Aorta (tissue), 5 donors: ENCODE measurements at regions not wholly inside any gene's neighbourhood (a gene's known extent, or its start where the extent isn't known, plus 50 kb on each side); places are given as distances from the start of the nearest gene placed in this dataset.

Experiments used
- ATAC-seq: fragments of 200-7000 bp; cut with Tn5 transposase; one replicate; pipeline ENCODE4 v1.9.1; 2022; ENCODE audit warnings: moderate library complexity; ENCODE audit not compliant: low FRiP score
- DNase-seq, 2 donors: peaks; one replicate each; pipeline ENCODE4 v3.0.0-alpha.2; 2020
- H3K27ac ChIP-seq, 2 donors: one replicate each; pipeline ENCODE4 v1.5.1; 2013; ENCODE audit warnings: low read length in 2 of 2, mild to moderate bottlenecking in 2 of 2, moderate library complexity in 2 of 2, control low read depth in 1 of 2, inconsistent platforms in 1 of 2, low read depth in 1 of 2
- H3K27me3 ChIP-seq, 2 donors: one replicate each; pipeline ENCODE4 v1.6.1; 2013; ENCODE audit warnings: control low read depth in 1 of 2, low read length in 1 of 2, mild to moderate bottlenecking in 1 of 2, moderate library complexity in 1 of 2; ENCODE audit not compliant: insufficient read depth in 2 of 2, control insufficient read depth in 1 of 2
- H3K36me3 ChIP-seq, 2 donors: one replicate each; pipeline ENCODE4 v1.6.1; 2013; ENCODE audit warnings: control low read depth in 1 of 2, low read length in 1 of 2, mild to moderate bottlenecking in 1 of 2; ENCODE audit not compliant: insufficient read depth in 2 of 2, control insufficient read depth in 1 of 2
- H3K4me1 ChIP-seq, 2 donors: one replicate each; pipeline ENCODE4 v1.6.1; 2013; ENCODE audit warnings: low read length in 2 of 2, control low read depth in 1 of 2, mild to moderate bottlenecking in 1 of 2, moderate library complexity in 1 of 2; ENCODE audit not compliant: insufficient read depth in 2 of 2, control insufficient read depth in 1 of 2
- H3K4me3 ChIP-seq, 2 donors: one replicate each; pipeline ENCODE4 v1.5.1; 2013; ENCODE audit warnings: low read length in 2 of 2, control low read depth in 1 of 2, mild to moderate bottlenecking in 1 of 2
- H3K9me3 ChIP-seq: one replicate; pipeline ENCODE4 v1.6.1; 2013; ENCODE audit warnings: mild to moderate bottlenecking, low read length; ENCODE audit not compliant: control insufficient read depth
- WGBS, 2 donors: extraction: QIAGEN DNeasy Blood & Tissue Kit; methylation state at CpG; one replicate each; pipeline ENCODE4 v1.1.7; 2013; 5-methylcytosine and 5-hydroxymethylcytosine counted together
- intact Hi-C, 2 donors: fragments of 100-400 bp; cut with DNase I; formaldehyde crosslinking; loops; one replicate each; pipeline versions ENCODE4 v1.14.2 to v1.15.0; 2022
- donor health status: healthy with polysubstance abuse.
- donor health status: Bipolar disorder and iron deficiency.
- donor health status: DM: no; HTN: no; CAD: no.
- donor health status: DM: no; HTN: no; CAD: no.
- donor health status: DM: yes; HTN: yes; CAD: no.

DNA sequence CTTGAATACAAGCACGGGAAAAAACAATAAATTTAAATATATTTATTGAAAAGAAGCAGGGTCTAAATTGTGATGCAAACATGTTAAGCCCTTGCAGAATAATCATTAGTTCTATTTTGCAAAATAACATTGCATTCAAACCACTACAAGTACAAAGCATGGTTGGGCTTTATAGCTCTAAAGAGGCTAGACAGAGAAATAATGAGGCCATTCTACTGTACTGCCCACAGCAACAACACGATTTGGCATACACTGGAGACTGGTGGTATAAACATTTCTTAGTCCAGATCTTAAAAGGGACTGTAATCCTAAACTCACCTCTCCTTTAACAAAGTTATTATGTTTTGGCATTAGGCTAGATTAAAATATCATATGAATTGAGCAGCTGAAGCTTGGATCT lies 204.3 kb upstream of the LRIG1 start:
- no peak for DNase-seq
- Histone ChIP-seq H3K4me1 (no peaks in the 10 kb centered on the region), H3K27ac (no peak overlapping the region), H3K36me3 (no peaks in the 10 kb centered on the region), H3K27me3 (no peaks in the 10 kb centered on the region), H3K4me3 (no peak overlapping the region), H3K9me3 (no peaks in the 10 kb centered on the region)
- no peak for ATAC-seq
- WGBS, 2 donors: 65 to 69% methylated on average over 2 of the region's 2 CpGs
- intact Hi-C loops: no loop called here

DNA sequence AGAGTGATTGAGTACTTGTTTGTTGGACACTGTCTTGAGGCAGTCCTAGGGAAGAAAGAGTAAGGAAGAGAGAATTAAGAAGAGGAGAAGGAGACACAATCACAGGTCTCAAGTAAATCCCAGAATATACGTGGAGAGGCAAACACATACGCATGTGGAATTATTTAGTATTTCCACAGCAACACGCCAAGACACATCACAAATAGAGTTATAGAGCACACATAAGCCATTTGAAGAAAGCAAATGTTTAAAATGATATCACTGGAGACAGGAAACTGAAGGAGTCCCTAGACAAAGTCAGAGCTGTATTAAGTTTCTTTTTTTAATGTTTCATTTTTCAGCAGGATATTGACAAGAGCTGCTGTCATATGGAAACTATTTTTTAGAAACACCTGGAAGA lies 206.1 kb upstream of the LRIG1 start:
- H3K4me1 ChIP-seq: no peaks in the 10 kb centered on the region
- H3K27me3 ChIP-seq: no peaks in the 10 kb centered on the region
- H3K4me3 ChIP-seq: no peak overlapping the region
- intact Hi-C loops: no loop called here
- no peak overlapping the region for H3K27ac ChIP-seq
- DNase-seq: no peak
- H3K36me3 ChIP-seq: no peaks in the 10 kb centered on the region
- ATAC-seq: no peak
- no peaks in the 10 kb centered on the region for H3K9me3 ChIP-seq
- WGBS, 2 donors: 93 to 96% methylated on average over 3 of the region's 3 CpGs

DNA sequence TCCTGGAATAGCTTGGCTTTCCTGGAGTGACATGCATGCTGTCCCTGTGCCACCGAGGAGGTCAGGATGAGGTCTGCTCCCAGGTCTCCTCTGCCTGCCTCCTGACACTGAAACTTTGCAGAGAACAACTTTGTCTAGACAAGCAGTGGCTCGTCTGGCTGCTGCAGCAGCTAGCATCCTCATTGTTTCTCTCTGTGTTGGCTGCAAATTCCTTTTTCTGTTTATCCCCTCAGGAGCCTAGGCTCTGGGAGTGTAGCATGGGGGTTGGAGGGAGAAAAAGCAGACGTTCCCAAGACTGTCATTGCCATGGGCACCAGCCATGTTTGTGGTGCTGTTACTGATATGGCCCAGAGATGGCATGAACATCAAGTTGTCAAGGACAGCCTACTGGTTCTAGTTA lies 208.7 kb upstream of the LRIG1 start:
- intact Hi-C loops: no loop called here
- Histone ChIP-seq H3K4me1 (no peaks in the 10 kb centered on the region), H3K4me3 (no peak overlapping the region), H3K27ac (no peak overlapping the region), H3K9me3 (no peaks in the 10 kb centered on the region), H3K36me3 (no peaks in the 10 kb centered on the region), H3K27me3 (no peaks in the 10 kb centered on the region)
- DNase-seq (no peak), ATAC-seq (no peak)
- 61 to 62% methylated on average over 3 of the region's 3 CpGs for WGBS, 2 donors

DNA sequence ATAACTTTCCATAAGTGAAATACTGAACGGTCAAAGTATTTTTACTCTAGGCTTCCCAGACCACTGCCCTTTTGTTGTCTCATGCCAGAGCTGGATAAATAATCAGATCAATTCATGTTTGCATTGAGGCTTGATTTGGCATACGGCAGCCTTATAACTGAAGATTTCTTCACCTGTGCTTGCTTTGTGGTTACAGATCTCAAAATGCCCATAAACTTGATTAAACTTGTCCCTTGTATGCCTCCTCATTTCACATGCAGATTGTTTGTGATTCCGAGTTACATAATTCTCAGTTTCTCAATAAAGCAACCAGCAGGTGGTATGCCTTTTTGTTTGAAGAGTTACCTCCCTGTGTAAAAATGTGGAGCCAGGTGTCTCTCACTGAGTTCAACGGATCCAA lies 211.4 kb upstream of the LRIG1 start:
- Histone ChIP-seq H3K4me3 (no peak overlapping the region), H3K36me3 (no peaks in the 10 kb centered on the region), H3K4me1 (no peaks in the 10 kb centered on the region), H3K27me3 (peaks cover 0 to 2% of the 10 kb centered on the region in 2 donors), H3K9me3 (no peaks in the 10 kb centered on the region), H3K27ac (no peak overlapping the region)
- intact Hi-C loops: no loop called here
- DNase-seq: no peak
- ATAC-seq: no peak
- 74 to 75% methylated on average over 4 of the region's 4 CpGs for WGBS, 2 donors

DNA sequence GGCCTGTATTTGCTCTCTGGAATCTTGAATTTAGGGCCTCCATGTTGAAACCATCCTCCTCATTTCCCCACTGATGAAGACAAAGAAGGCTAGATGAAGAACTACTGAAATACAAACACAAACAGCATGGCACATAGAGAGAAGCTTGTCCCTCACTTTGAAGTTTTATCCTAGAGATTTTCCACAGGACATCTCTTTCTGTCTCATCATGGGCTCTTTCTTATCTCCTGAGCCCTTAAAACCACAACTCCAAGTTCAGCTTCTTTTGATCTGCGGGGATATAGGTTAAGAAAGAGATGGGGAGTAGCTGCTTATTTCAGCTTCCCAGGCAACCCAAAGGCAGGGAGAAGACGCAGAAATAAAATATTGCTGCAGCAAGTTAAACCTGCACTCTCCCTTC lies 213.1 kb upstream of the LRIG1 start:
- Histone ChIP-seq H3K27me3 (peaks cover 0 to 2% of the 10 kb centered on the region in 2 donors), H3K4me1 (no peaks in the 10 kb centered on the region), H3K9me3 (no peaks in the 10 kb centered on the region), H3K4me3 (no peak overlapping the region), H3K36me3 (no peaks in the 10 kb centered on the region), H3K27ac (no peak overlapping the region)
- DNase-seq (no peak), ATAC-seq (no peak)
- intact Hi-C loops: no loop called here
- 91 to 93% methylated on average over 2 of the region's 2 CpGs for WGBS, 2 donors

DNA sequence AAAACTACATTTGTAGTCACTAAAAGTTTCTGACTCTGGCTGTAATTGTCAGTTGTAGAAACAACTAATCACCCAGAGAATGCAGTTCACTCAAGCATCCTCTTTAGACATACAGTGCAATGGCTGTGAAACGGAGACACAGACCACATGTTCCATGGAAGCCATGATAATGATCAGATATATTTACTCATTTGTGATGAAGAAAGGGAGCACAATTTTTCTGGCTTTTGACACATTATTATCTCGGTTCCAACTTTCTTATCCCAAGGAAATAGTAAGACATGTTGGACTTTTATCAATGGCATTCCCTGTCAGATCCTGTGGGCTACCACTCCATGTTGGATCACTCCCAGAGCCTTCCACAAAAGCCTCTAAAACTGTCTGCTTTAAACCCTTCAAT lies 215.0 kb upstream of the LRIG1 start:
- peaks cover 0 to 2% of the 10 kb centered on the region in 2 donors for H3K27me3 ChIP-seq
- H3K9me3 ChIP-seq: no peaks in the 10 kb centered on the region
- 72 to 74% methylated on average over 2 of the region's 2 CpGs for WGBS, 2 donors
- DNase-seq (no peak), ATAC-seq (no peak)
- no peaks in the 10 kb centered on the region for H3K4me1 ChIP-seq
- H3K27ac ChIP-seq: no peak overlapping the region
- no peak overlapping the region for H3K4me3 ChIP-seq
- H3K36me3 ChIP-seq: no peaks in the 10 kb centered on the region
- intact Hi-C loops: no loop called here

DNA sequence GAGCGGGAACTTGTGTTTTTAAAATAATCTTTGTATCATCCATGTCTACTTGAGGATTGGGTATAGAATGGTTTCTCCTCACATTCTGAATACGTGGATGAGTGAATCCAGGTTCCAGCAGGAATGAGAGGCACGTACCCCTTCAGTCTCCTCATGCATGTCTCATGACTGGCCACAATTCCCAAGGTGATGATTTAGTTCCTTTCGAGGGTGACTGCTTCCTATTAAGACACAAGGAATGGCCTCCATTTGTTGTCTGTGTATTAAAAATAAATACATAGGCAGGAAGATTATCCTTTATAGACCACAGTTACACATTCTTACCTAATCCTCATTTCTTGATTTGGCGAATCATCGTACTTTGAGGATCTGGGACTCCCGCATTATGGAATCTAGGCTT lies 217.0 kb upstream of the LRIG1 start:
- DNase-seq (no peak), ATAC-seq (no peak)
- no peaks in the 10 kb centered on the region for H3K36me3 ChIP-seq
- no peak overlapping the region for H3K4me3 ChIP-seq
- H3K9me3 ChIP-seq: no peaks in the 10 kb centered on the region
- WGBS, 2 donors: 96 to 98% methylated on average over 7 of the region's 7 CpGs
- intact Hi-C loops: no loop called here
- H3K27ac ChIP-seq: no peak overlapping the region
- peaks cover 0 to 2% of the 10 kb centered on the region in 2 donors for H3K27me3 ChIP-seq
- peaks cover 0 to 4% of the 10 kb centered on the region in 2 donors for H3K4me1 ChIP-seq

DNA sequence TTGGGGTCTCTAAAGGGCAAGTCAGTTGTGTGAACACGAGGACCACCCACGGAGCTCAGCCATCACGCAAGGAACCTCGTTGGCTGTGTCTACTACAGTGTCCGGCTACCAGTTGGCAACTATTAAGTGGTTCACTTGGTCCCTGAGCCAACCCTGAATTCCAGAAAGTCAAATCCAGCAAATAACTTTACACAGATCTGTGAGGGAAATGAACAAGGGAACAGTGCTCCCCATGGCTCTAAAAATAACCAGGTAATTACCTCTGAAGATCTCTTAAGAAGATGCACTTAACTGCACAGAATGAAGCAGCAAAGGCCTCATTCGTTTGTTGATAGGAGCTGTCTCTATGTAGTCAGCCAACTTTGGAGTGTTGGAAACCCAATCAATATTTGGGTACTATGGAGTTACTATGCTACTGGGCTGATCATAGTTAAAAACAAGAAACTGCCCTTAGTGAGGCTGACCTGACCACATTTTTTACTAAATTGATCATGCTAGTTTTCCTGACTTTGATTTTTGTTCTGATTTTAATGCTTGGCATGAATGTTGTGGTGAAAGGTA lies 219.1 kb upstream of the LRIG1 start:
- peaks cover 0 to 4% of the 10 kb centered on the region in 2 donors for H3K4me1 ChIP-seq
- H3K36me3 ChIP-seq: no peaks in the 10 kb centered on the region
- 87 to 89% methylated on average over 6 of the region's 6 CpGs for WGBS, 2 donors
- no peak overlapping the region for H3K27ac ChIP-seq
- DNase-seq (no peak), ATAC-seq (no peak)
- peaks cover 0 to 2% of the 10 kb centered on the region in 2 donors for H3K27me3 ChIP-seq
- H3K9me3 ChIP-seq: no peaks in the 10 kb centered on the region
- H3K4me3 ChIP-seq: no peak overlapping the region
- intact Hi-C loops: loop anchor here in 1 of 2 donors (5.0 kb wide), 1 partner anchor 53 kb away; no protein-coding TSS in a partner anchor

DNA sequence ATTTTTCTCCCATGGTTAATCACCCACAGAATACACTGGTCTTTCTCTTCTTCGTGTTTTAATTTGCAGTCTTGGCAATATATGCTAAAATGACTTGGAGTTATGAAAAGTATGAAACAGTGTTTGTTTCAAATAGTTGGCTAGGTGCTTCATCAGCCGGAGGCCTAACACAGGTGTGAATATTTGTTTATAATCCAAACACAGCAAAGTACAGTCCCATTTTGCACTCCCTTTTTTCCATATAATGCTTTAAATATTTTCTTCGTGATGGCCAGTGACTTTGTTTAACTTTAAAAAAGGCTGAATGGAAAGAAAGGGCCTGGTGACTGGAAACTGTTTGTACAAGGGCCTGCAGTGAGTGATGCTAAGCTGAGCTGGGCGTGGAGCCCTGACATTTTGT lies 219.7 kb upstream of the LRIG1 start:
- 74 to 76% methylated on average over 4 of the region's 4 CpGs for WGBS, 2 donors
- no peak for DNase-seq
- H3K27ac ChIP-seq: no peak overlapping the region
- no peaks in the 10 kb centered on the region for H3K36me3 ChIP-seq
- H3K4me1 ChIP-seq: peaks cover 0 to 4% of the 10 kb centered on the region in 2 donors
- H3K4me3 ChIP-seq: no peak overlapping the region
- peaks cover 0 to 2% of the 10 kb centered on the region in 2 donors for H3K27me3 ChIP-seq
- intact Hi-C loops: loop anchor here in 1 of 2 donors (5.0 kb wide), 1 partner anchor 53 kb away; no protein-coding TSS in a partner anchor
- no peaks in the 10 kb centered on the region for H3K9me3 ChIP-seq
- ATAC-seq: no peak
